Activated CD4-positive, alpha-beta T cell treated with anti-CD3 and anti-CD28 coated beads, Interleukin-2, amount 10 ng/mL, durations not matched to agents 24 days and 14 days (primary cell): ENCODE measurements at regions not wholly inside any gene's neighbourhood (a gene's known extent, or its start where the extent isn't known, plus 50 kb on each side); places are given as distances from the start of the nearest gene placed in this dataset.

Experiments used
- DNase-seq: peaks from one replicate; pipeline ENCODE4 v3.0.0; 2022
- H3K27ac Mint-ChIP-seq: one replicate; pipeline ENCODE4 v1.8.0; 2022; ENCODE audit warnings: mild to moderate bottlenecking, mixed read lengths
- H3K27me3 Mint-ChIP-seq: one replicate; pipeline ENCODE4 v1.8.0; 2022; ENCODE audit warnings: mixed read lengths
- H3K36me3 Mint-ChIP-seq: one replicate; pipeline ENCODE4 v1.8.0; 2022; ENCODE audit warnings: low read depth, mild to moderate bottlenecking, mixed read lengths
- H3K4me1 Mint-ChIP-seq: one replicate; pipeline ENCODE4 v1.8.0; 2021; ENCODE audit warnings: mixed read lengths
- H3K4me3 Mint-ChIP-seq: one replicate; pipeline ENCODE4 v1.8.0; 2022; ENCODE audit warnings: mild to moderate bottlenecking, moderate library complexity, mixed read lengths
- H3K9me3 Mint-ChIP-seq: one replicate; pipeline ENCODE4 v1.8.0; 2021; ENCODE audit warnings: mixed read lengths
- intact Hi-C: fragments of 100-400 bp; cut with micrococcal nuclease; formaldehyde crosslinking; loops from one replicate; pipeline ENCODE4 v1.15.1; 2023

- no peaks in the 10 kb centered on the region for H3K9me3 Mint-ChIP-seq
- intact Hi-C loops = no loop called here
- peaks cover 16% of the 10 kb centered on the region for H3K27me3 Mint-ChIP-seq
- no peak overlapping the region for H3K4me3 Mint-ChIP-seq
- no peaks in the 10 kb centered on the region for H3K36me3 Mint-ChIP-seq
- H3K4me1 Mint-ChIP-seq = peaks cover 1% of the 10 kb centered on the region
- no peak overlapping the region for H3K27ac Mint-ChIP-seq
- no peak for DNase-seq
Measured at GRCh38 chr1:199264911-199265310, 626.1 kb downstream of the PTPRC start.

DNA sequence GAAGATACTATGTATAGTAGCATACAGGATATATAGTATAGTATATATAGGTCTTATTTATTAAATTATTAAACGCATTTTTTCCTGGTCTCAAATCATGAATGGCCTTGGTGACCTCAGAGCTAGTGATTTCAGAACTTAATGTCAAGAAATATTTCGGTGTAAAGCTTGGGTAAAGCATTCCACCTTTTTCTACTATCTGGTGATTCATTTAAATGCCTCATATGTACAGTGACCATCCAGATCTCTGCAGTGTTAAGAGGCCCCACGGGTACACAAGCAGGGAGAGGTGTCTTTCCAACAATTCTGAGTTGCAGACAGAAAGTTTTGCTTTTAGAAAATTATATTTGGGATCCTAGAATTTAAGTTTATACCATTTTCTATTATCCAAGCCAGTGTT lies 626.5 kb downstream of the PTPRC start:
- no peak for DNase-seq
- H3K27me3 Mint-ChIP-seq = peaks cover 17% of the 10 kb centered on the region
- H3K9me3 Mint-ChIP-seq = peaks cover 4% of the 10 kb centered on the region
- H3K27ac Mint-ChIP-seq = no peak overlapping the region
- peaks cover 1% of the 10 kb centered on the region for H3K4me1 Mint-ChIP-seq
- intact Hi-C loops = no loop called here
- H3K36me3 Mint-ChIP-seq = no peaks in the 10 kb centered on the region
- H3K4me3 Mint-ChIP-seq = no peak overlapping the region

DNA sequence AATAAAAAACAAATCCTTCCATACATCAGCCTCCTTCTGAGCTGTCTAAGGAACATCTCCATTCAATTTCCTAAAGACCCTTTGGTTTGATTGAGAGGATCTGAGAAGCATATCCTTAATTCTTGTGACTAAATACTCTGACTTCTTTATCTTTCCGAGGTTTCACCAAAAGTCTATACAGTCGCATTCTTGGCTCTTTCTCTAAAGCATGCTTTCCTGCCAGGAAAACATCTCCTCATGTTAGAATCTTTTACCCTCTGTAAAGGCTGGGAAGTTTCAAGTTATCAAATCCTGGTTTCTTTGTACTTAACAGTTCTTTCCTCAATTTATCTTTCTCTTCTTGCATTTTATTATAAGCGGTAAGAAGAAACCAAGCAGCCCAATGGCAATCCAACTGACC lies 630.4 kb downstream of the PTPRC start:
- Mint-ChIP-seq H3K36me3 (no peaks in the 10 kb centered on the region), H3K4me1 (peaks cover 4% of the 10 kb centered on the region), H3K9me3 (peaks cover 8% of the 10 kb centered on the region), H3K27ac (no peak overlapping the region), H3K27me3 (peaks cover 18% of the 10 kb centered on the region), H3K4me3 (no peak overlapping the region)
- DNase-seq = no peak
- intact Hi-C loops = no loop called here

DNA sequence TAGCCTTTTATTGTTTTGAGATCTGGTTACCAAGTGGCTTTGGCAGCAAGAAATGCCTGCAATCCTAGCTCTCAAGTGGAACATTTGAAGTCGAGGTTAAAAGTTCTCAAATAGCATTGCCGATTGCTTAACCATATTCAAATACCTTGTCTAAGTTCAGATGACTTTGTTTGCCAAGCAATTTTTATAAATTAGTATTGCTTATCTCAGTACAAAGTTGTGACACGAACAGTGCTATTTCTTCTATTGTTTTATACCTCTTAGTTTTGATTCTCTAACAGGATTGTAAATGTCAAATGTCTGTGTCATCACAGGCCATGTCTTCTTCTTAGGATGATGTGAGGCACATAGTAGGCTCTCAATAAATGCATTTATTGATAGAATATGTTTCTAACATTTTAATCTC lies 633.3 kb downstream of the PTPRC start:
- peaks cover 12% of the 10 kb centered on the region for H3K9me3 Mint-ChIP-seq
- no peak overlapping the region for H3K4me3 Mint-ChIP-seq
- H3K36me3 Mint-ChIP-seq = no peaks in the 10 kb centered on the region
- peaks cover 3% of the 10 kb centered on the region for H3K4me1 Mint-ChIP-seq
- H3K27ac Mint-ChIP-seq = no peak overlapping the region
- peaks cover 18% of the 10 kb centered on the region for H3K27me3 Mint-ChIP-seq
- no peak for DNase-seq
- intact Hi-C loops = no loop called here

DNA sequence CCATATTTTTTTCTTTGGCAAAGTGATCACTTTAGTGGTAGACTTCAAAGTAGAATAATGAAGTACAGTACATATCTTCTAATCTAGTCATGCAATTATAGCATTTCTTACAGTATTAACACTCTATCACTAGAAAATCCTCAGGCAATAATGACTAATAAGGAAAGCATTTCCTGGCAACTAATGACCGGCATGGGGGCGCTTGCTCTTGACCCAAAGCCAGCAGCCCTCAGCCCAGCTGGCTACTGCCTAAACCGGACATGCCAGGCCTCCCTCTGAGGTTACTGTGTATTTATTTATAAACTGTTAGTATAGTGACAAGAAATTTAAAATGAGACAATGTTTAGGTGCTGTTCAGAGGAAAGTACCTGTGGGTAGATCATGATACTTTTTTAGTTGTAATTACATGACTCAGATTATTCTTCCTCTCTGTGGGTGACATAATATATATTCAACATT lies 633.8 kb downstream of the PTPRC start:
- H3K9me3 Mint-ChIP-seq = peaks cover 12% of the 10 kb centered on the region
- no peak overlapping the region for H3K4me3 Mint-ChIP-seq
- intact Hi-C loops = no loop called here
- no peak overlapping the region for H3K27ac Mint-ChIP-seq
- no peak for DNase-seq
- H3K4me1 Mint-ChIP-seq = peaks cover 3% of the 10 kb centered on the region
- H3K36me3 Mint-ChIP-seq = no peaks in the 10 kb centered on the region
- H3K27me3 Mint-ChIP-seq = peaks cover 18% of the 10 kb centered on the region

- intact Hi-C loops = no loop called here
Measured at GRCh38 chr1:199273837-199274379, 635.1 kb downstream of the PTPRC start.

DNA sequence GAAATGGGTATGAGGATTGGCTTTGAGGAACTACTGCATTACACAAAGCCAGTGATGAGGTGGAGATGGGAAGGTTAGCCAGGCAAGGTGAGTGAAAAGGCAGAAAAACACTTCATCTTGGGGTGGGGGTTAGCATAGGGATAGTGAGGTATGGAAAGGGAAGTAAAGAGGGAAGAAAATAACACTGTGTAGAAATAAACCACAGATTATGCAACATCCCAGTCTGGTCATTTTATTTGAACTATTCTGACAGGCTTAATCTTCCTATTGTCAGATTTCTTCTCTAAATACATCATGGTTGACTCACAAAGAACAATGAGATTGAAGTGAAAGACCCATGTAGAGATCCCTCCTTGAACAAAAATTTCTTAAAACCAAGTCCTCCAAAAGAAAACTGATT lies 640.2 kb downstream of the PTPRC start:
- no peaks in the 10 kb centered on the region for H3K36me3 Mint-ChIP-seq
- no peak overlapping the region for H3K27ac Mint-ChIP-seq
- intact Hi-C loops = no loop called here
- no peak for DNase-seq
- no peak overlapping the region for H3K4me3 Mint-ChIP-seq
- peaks cover 4% of the 10 kb centered on the region for H3K9me3 Mint-ChIP-seq
- peaks cover 13% of the 10 kb centered on the region for H3K4me1 Mint-ChIP-seq
- H3K27me3 Mint-ChIP-seq = peaks cover 3% of the 10 kb centered on the region

More at GRCh38 chr1:199273837-199274379, 635.1 kb downstream of the PTPRC start:
- Mint-ChIP-seq H3K4me3 (no peak overlapping the region), H3K4me1 (peaks cover 3% of the 10 kb centered on the region), H3K27ac (no peak overlapping the region), H3K36me3 (no peaks in the 10 kb centered on the region), H3K27me3 (peaks cover 12% of the 10 kb centered on the region), H3K9me3 (peaks cover 12% of the 10 kb centered on the region)
- DNase-seq = no peak

GRCh38 chr1:199279872-199280645 lies 641.2 kb downstream of the PTPRC start:
- DNase-seq = no peak
- intact Hi-C loops = loop anchor here (2.0 kb wide), 1 partner anchor 29 kb away; no protein-coding TSS in a partner anchor
- Mint-ChIP-seq H3K27ac (no peak overlapping the region), H3K4me3 (no peak overlapping the region), H3K36me3 (no peaks in the 10 kb centered on the region), H3K27me3 (peaks cover 2% of the 10 kb centered on the region), H3K9me3 (peaks cover 4% of the 10 kb centered on the region), H3K4me1 (peaks cover 13% of the 10 kb centered on the region)

DNA sequence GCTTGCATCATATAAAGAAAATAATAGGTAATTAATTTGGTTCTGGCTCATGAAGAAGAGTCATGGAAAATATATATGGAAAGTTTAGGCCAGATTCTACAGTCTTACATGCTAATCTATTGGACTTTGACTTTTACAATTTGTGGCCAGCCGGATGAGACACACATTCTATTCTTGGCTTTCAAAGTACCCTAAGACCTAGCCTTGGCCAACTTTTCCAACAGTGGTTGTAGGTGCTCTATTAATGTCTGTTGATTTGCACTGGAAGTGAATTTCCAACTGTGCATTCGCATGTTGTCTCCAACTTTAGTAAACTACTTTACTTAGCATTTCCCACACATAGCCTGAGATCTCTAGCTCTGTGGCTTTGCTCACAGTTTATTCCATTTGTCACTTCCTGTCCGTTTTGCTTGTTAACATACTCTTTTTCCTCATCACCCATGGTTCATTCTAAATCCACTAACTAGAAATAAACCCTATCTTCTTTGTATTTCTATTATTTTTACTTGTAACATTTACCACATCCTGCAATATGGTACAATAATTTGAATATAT lies 644.0 kb downstream of the PTPRC start:
- Mint-ChIP-seq H3K27ac (peak overlapping the region; percentile 0), H3K27me3 (peaks cover 6% of the 10 kb centered on the region), H3K9me3 (no peaks in the 10 kb centered on the region), H3K4me1 (peaks cover 13% of the 10 kb centered on the region), H3K4me3 (no peak overlapping the region), H3K36me3 (no peaks in the 10 kb centered on the region)
- no peak for DNase-seq
- intact Hi-C loops = no loop called here

GRCh38 chr1:199283794-199284193 lies 645.0 kb downstream of the PTPRC start:
- DNase-seq = no peak
- no peak overlapping the region for H3K27ac Mint-ChIP-seq
- H3K27me3 Mint-ChIP-seq = peaks cover 9% of the 10 kb centered on the region
- intact Hi-C loops = no loop called here
- no peaks in the 10 kb centered on the region for H3K36me3 Mint-ChIP-seq
- peaks cover 13% of the 10 kb centered on the region for H3K4me1 Mint-ChIP-seq
- H3K4me3 Mint-ChIP-seq = no peak overlapping the region
- no peaks in the 10 kb centered on the region for H3K9me3 Mint-ChIP-seq

DNA sequence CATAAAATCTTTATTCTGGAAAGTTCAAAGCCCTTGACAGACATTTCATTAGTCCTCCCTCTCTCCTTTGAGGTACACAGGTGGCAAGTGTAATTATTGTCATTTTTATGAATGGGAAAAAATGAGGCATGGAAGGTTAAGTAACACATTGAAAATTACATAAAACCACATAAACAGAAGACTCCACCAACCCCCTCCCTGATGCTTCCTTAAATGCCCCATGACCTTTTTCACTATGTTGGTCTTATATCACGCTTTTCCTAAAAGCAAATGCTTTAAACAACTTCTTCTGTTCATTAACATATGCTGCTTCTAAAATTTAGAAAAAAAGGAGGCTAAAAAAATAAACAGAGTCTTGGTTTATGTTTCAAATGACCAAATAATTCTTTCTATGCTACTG lies 648.4 kb downstream of the PTPRC start:
- H3K9me3 Mint-ChIP-seq = no peaks in the 10 kb centered on the region
- intact Hi-C loops = no loop called here
- H3K27ac Mint-ChIP-seq = no peak overlapping the region
- no peak overlapping the region for H3K4me3 Mint-ChIP-seq
- H3K4me1 Mint-ChIP-seq = peaks cover 9% of the 10 kb centered on the region
- H3K36me3 Mint-ChIP-seq = no peaks in the 10 kb centered on the region
- DNase-seq = no peak
- H3K27me3 Mint-ChIP-seq = peaks cover 13% of the 10 kb centered on the region

DNA sequence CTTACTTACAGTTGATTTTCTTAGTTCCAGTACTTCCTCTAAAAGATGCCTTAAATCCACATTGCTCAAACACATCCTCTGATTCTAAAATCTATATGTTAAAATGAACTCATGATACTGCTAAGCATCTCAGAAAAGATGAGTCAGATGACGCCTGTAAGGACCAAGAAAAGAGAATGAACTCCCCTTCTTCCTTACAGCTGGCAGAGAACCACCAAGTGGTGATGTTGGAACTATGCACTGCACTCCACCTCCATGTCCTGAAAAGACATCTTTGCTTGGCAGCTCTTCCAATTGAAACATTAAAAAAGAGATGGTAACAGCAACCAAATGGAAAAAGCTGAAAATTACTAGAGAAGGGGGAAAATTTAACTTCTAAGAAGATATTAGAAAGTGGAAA lies 648.8 kb downstream of the PTPRC start:
- intact Hi-C loops = no loop called here

DNA sequence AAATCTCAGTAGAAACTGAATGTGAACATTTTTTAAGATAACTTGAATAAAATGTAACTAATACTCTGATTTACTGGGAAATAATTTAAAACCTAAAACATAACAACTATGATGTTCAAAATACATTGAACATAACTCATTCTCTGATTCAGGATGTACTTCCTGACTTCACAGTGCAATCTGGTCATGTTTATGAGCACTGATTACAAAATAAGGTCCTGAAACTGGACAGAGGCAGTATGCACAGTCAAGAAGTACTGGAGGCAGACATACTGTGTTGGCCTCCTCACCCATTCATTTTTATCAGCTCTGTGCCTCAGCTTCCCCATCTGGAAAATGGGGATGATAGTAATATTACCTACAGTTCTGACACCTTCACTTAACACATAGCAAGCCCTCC lies 651.3 kb downstream of the PTPRC start:
- H3K4me3 Mint-ChIP-seq = no peak overlapping the region
- intact Hi-C loops = no loop called here
- no peak overlapping the region for H3K27ac Mint-ChIP-seq
- H3K27me3 Mint-ChIP-seq = peaks cover 17% of the 10 kb centered on the region
- H3K9me3 Mint-ChIP-seq = no peaks in the 10 kb centered on the region
- H3K4me1 Mint-ChIP-seq = no peaks in the 10 kb centered on the region
- H3K36me3 Mint-ChIP-seq = no peaks in the 10 kb centered on the region
- no peak for DNase-seq

More for the DNA sequence above, 648.8 kb downstream of the PTPRC start:
- DNase-seq = no peak
- H3K4me1 Mint-ChIP-seq = peaks cover 7% of the 10 kb centered on the region
- no peak overlapping the region for H3K27ac Mint-ChIP-seq
- H3K9me3 Mint-ChIP-seq = no peaks in the 10 kb centered on the region
- no peak overlapping the region for H3K4me3 Mint-ChIP-seq
- peaks cover 13% of the 10 kb centered on the region for H3K27me3 Mint-ChIP-seq
- H3K36me3 Mint-ChIP-seq = no peaks in the 10 kb centered on the region

DNA sequence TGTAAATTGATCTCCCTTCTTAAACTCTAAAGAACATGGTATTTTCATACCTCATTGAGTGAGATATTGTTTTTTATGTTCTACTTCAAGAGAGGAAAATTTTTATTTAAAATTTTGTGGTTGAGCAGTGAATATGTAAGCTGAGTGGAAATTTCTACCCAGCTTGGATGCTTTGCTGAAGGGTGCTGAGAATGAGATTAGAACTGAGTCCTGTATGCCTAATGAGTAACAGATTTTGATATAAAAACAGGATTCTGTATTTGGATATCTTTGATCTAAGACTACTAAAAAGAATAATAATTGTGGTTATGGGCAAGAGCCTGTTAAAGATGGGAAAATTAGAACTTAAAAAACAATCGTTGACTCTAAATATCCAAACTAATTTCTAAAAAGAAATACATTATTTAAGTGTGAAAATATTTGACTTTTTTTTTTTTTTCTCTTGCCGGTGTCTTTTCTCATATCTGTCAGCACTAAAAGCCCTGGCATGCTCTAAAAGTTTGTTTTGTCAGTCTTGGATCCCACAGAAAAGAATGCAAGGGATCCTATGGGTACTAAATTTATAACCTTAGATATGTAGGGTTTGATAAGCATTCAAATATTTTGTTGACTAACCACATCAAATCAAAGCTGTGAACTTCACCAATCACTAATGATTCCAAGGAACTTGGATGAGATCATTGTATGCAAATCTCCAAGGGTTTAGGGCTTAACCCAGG lies 652.3 kb downstream of the PTPRC start:
- peaks cover 19% of the 10 kb centered on the region for H3K27me3 Mint-ChIP-seq
- no peak for DNase-seq

More for the DNA sequence above, 652.3 kb downstream of the PTPRC start:
- intact Hi-C loops = no loop called here
- Mint-ChIP-seq H3K36me3 (no peaks in the 10 kb centered on the region), H3K27ac (no peak overlapping the region), H3K9me3 (no peaks in the 10 kb centered on the region), H3K4me3 (no peak overlapping the region), H3K4me1 (no peaks in the 10 kb centered on the region)
